ENCODE measurements at regions not wholly inside any gene's neighbourhood (a gene's known extent, or its start where the extent isn't known, plus 50 kb on each side); places are given as distances from the start of the nearest gene placed in this dataset.

DNA sequence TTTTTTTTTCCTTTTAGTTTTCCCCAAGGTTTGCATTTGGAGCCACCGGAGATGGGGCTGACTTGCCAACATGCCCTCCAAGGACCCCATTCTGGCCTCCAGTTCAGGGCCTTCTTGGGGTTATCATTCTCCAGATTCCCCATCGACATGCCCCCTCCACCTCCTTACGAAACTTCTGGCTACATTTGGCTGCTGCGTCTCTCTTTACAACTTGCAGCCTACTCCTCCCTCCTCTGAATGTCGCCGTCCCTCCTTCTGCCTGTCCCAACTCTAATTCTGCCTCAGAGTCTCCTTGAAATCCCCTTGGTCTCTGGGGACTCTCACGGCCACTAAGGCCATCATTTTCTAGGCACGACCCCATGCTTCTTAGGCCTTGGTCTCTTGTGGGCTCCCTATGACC, 72.2 kb upstream of the PODXL start:
- H3K27ac ChIP-seq = no peak overlapping the region
- Mint-ChIP-seq H3K27me3 (ENCODE audit: insufficient read depth, low read depth) (peaks cover 4% of the 10 kb centered on the region), H3K36me3 (no peaks in the 10 kb centered on the region), H3K4me1 (peaks cover 31% of the 10 kb centered on the region), H3K9me3 (no peaks in the 10 kb centered on the region), H3K27ac (peak overlapping the region; percentile 20), H3K4me3 (no peak overlapping the region)
- H3K9ac ChIP-seq = no peak overlapping the region
- peaks cover 22% of the 10 kb centered on the region for H3K4me1 ChIP-seq
- H3K36me3 ChIP-seq = no peaks in the 10 kb centered on the region
- H3K27me3 ChIP-seq = no peaks in the 10 kb centered on the region
- peaks cover 21% of the 10 kb centered on the region for H3F3A ChIP-seq (ENCODE audit: low read depth)
- H2AFZ ChIP-seq (replicated peaks) = peak overlapping the region; percentile 68
- no peak for TF ChIP-seq EZH2 (IDR thresholded peaks at IDR 0.05)
- TF ChIP-seq, protein P1, sequence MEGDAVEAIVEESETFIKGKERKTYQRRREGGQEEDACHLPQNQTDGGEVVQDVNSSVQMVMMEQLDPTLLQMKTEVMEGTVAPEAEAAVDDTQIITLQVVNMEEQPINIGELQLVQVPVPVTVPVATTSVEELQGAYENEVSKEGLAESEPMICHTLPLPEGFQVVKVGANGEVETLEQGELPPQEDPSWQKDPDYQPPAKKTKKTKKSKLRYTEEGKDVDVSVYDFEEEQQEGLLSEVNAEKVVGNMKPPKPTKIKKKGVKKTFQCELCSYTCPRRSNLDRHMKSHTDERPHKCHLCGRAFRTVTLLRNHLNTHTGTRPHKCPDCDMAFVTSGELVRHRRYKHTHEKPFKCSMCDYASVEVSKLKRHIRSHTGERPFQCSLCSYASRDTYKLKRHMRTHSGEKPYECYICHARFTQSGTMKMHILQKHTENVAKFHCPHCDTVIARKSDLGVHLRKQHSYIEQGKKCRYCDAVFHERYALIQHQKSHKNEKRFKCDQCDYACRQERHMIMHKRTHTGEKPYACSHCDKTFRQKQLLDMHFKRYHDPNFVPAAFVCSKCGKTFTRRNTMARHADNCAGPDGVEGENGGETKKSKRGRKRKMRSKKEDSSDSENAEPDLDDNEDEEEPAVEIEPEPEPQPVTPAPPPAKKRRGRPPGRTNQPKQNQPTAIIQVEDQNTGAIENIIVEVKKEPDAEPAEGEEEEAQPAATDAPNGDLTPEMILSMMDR (IDR thresholded peaks at IDR 0.05) = no peak
- TF ChIP-seq EZH2phosphoT487 (IDR thresholded peaks at IDR 0.05) = no peak
- H3K4me2 ChIP-seq = no peak overlapping the region
- H3K4me3 ChIP-seq = no peak overlapping the region
- no peak for DNase-seq (ENCODE audit: low spot score)
- H3K9me3 ChIP-seq (ENCODE audit: low read depth) = no peaks in the 10 kb centered on the region
- H4K20me1 ChIP-seq (ENCODE audit: low read depth) = no peaks in the 10 kb centered on the region
- no peaks in the 10 kb centered on the region for H3K79me2 ChIP-seq (ENCODE audit: low read depth)

DNA sequence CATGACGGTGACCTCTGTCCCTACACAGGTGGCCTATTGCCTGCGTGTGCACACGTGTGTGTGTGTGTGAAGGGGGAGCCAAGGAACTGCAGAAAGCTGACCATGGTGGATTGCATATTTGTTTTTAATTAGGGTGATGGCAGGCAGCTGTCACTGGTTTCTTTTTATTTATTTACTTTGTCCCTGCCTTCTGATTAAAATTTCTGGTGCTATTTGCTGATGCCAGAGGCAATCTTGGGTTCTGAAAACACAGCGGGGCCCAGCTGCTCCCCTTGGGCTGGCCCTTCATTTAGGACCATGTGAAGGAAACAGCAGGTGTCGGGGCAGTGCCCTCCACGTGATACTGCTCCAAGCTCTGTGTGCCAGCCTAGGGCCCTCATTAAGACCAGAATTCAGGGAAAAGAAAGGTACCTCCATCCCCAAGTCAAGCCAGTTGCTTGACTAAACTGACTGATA, 71.3 kb upstream of the PODXL start:
- no peak overlapping the region for H2AFZ ChIP-seq (replicated peaks)
- no peak for DNase-seq (ENCODE audit: low spot score)
- no peak overlapping the region for H3K4me3 Mint-ChIP-seq

DNA sequence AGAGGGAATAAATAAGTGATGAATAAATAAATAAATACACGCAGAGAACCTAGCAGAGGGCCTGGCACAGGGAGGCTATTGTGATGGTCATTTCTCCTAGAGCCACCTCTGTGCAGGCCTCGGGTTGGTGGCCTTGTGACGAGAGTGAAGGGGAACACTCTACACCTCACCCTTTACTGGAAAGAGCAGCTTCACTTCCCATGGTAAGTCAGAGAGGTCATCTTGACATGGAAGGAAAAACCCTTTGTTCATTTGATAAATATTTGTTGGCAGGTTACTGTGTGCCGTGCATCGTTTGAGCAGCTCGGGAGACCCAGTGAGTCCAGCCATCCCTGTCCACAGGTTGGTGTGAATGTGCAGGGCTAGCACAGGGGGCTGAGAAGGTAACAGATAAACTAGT, 70.2 kb upstream of the PODXL start:
- H3K4me3 ChIP-seq = no peak overlapping the region
- H3K79me2 ChIP-seq (ENCODE audit: low read depth) = no peaks in the 10 kb centered on the region
- Mint-ChIP-seq H3K9me3 (peaks cover 3% of the 10 kb centered on the region), H3K27me3 (ENCODE audit: insufficient read depth, low read depth) (peaks cover 4% of the 10 kb centered on the region), H3K4me1 (peaks cover 33% of the 10 kb centered on the region), H3K36me3 (no peaks in the 10 kb centered on the region), H3K4me3 (no peak overlapping the region), H3K27ac (no peak overlapping the region)
- H3K9me3 ChIP-seq (ENCODE audit: low read depth) = no peaks in the 10 kb centered on the region
- H4K20me1 ChIP-seq (ENCODE audit: low read depth) = no peaks in the 10 kb centered on the region
- H3K27ac ChIP-seq = no peak overlapping the region
- DNase-seq (ENCODE audit: low spot score) = no peak
- H3K9ac ChIP-seq = no peak overlapping the region
- no peak overlapping the region for H3K4me2 ChIP-seq
- TF ChIP-seq EZH2phosphoT487 (IDR thresholded peaks at IDR 0.05) (no peak), EZH2 (IDR thresholded peaks at IDR 0.05) (no peak)
- TF ChIP-seq, protein P1 (IDR thresholded peaks at IDR 0.05) = no peak
- H3K4me1 ChIP-seq = peaks cover 22% of the 10 kb centered on the region
- peaks cover 23% of the 10 kb centered on the region for H3F3A ChIP-seq (ENCODE audit: low read depth)
- H3K27me3 ChIP-seq = no peaks in the 10 kb centered on the region
- no peaks in the 10 kb centered on the region for H3K36me3 ChIP-seq
- H2AFZ ChIP-seq (replicated peaks) = no peak overlapping the region

More for the DNA sequence above, 71.3 kb upstream of the PODXL start:
- Histone ChIP-seq H3F3A (ENCODE audit: low read depth) (peaks cover 21% of the 10 kb centered on the region), H3K9me3 (ENCODE audit: low read depth) (no peaks in the 10 kb centered on the region), H4K20me1 (ENCODE audit: low read depth) (no peaks in the 10 kb centered on the region), H3K4me3 (no peak overlapping the region), H3K27ac (no peak overlapping the region), H3K4me2 (no peak overlapping the region), H3K36me3 (no peaks in the 10 kb centered on the region), H3K9ac (no peak overlapping the region), H3K4me1 (peaks cover 22% of the 10 kb centered on the region), H3K27me3 (no peaks in the 10 kb centered on the region), H3K79me2 (ENCODE audit: low read depth) (no peaks in the 10 kb centered on the region)
- Mint-ChIP-seq H3K9me3 (peaks cover 2% of the 10 kb centered on the region), H3K27me3 (ENCODE audit: insufficient read depth, low read depth) (peaks cover 4% of the 10 kb centered on the region), H3K36me3 (no peaks in the 10 kb centered on the region), H3K27ac (no peak overlapping the region), H3K4me1 (peaks cover 31% of the 10 kb centered on the region)
- TF ChIP-seq EZH2phosphoT487 (IDR thresholded peaks at IDR 0.05) (no peak), EZH2 (IDR thresholded peaks at IDR 0.05) (no peak)
- TF ChIP-seq, protein P1 (IDR thresholded peaks at IDR 0.05) = no peak
